Activated naive CD8-positive, alpha-beta T cell treated with anti-CD3 and anti-CD28 coated beads, Interleukin-2, amount 10 ng/mL, durations not matched to agents 7 days and 5 days (primary cell): ENCODE measurements at regions not wholly inside any gene's neighbourhood (a gene's known extent, or its start where the extent isn't known, plus 50 kb on each side); places are given as distances from the start of the nearest gene placed in this dataset.

Experiments used
- ATAC-seq: fragments of 150-1000 bp; cut with Tn5 transposase; one replicate; pipeline ENCODE4 v1.10.0; 2021; ENCODE audit warnings: low read depth, moderate library complexity
- POLR2A ChIA-PET: fragments of 350-600 bp; sonication (Branson Sonifier 250); formaldehyde crosslinking; loops from one replicate; lab custom pipeline; 2021; ENCODE audit warnings: antibody characterized with exemption; lab: Charles Lee
- DNase-seq: peaks from one replicate; pipeline ENCODE4 v3.0.0; 2021
- H3K27ac Mint-ChIP-seq: one replicate; pipeline ENCODE4 v1.8.0; 2022; ENCODE audit warnings: mild to moderate bottlenecking, mixed read lengths
- H3K27me3 Mint-ChIP-seq: one replicate; pipeline ENCODE4 v1.8.0; 2022; ENCODE audit warnings: mild to moderate bottlenecking, moderate library complexity, mixed read lengths
- H3K36me3 Mint-ChIP-seq: one replicate; pipeline ENCODE4 v1.8.0; 2021; ENCODE audit warnings: mild to moderate bottlenecking, mixed read lengths
- H3K4me1 Mint-ChIP-seq: one replicate; pipeline ENCODE4 v1.8.0; 2021; ENCODE audit warnings: mixed read lengths
- H3K4me3 Mint-ChIP-seq: one replicate; pipeline ENCODE4 v1.8.0; 2022; ENCODE audit warnings: mild to moderate bottlenecking, moderate library complexity, mixed read lengths
- H3K9me3 Mint-ChIP-seq: one replicate; pipeline ENCODE4 v1.8.0; 2021; ENCODE audit warnings: mixed read lengths

GRCh38 chr3:152079980-152080379, 188.7 kb upstream of the MBNL1 start:
- Mint-ChIP-seq H3K36me3 (peaks cover 2% of the 10 kb centered on the region), H3K27ac (no peak overlapping the region), H3K9me3 (peaks cover 10% of the 10 kb centered on the region), H3K27me3 (no peaks in the 10 kb centered on the region), H3K4me3 (no peak overlapping the region), H3K4me1 (no peaks in the 10 kb centered on the region)
- no peak for ATAC-seq
- POLR2A ChIA-PET = no interaction called here
- no peak for DNase-seq

- peaks cover 3% of the 10 kb centered on the region for H3K36me3 Mint-ChIP-seq
- peaks cover 10% of the 10 kb centered on the region for H3K9me3 Mint-ChIP-seq
- no peak overlapping the region for H3K27ac Mint-ChIP-seq
- no peaks in the 10 kb centered on the region for H3K4me1 Mint-ChIP-seq
- no peak for DNase-seq
- no peaks in the 10 kb centered on the region for H3K27me3 Mint-ChIP-seq
- POLR2A ChIA-PET = no interaction called here
- no peak for ATAC-seq
- no peak overlapping the region for H3K4me3 Mint-ChIP-seq
Measured at GRCh38 chr3:152083135-152083534, 185.6 kb upstream of the MBNL1 start.

- H3K27me3 Mint-ChIP-seq = peaks cover under 1% of the 10 kb centered on the region
- H3K9me3 Mint-ChIP-seq = peaks cover 4% of the 10 kb centered on the region
- peaks cover 2% of the 10 kb centered on the region for H3K36me3 Mint-ChIP-seq
- DNase-seq (no peak), ATAC-seq (no peak)
- POLR2A ChIA-PET = no interaction called here
- H3K27ac Mint-ChIP-seq = no peak overlapping the region
- no peak overlapping the region for H3K4me3 Mint-ChIP-seq
- no peaks in the 10 kb centered on the region for H3K4me1 Mint-ChIP-seq
Measured at GRCh38 chr3:152084441-152085158, 184.1 kb upstream of the MBNL1 start.

- POLR2A ChIA-PET = no interaction called here
- no peaks in the 10 kb centered on the region for H3K9me3 Mint-ChIP-seq
Measured at GRCh38 chr3:152087153-152087552, 181.6 kb upstream of the MBNL1 start.

GRCh38 chr3:152089528-152089927, 179.2 kb upstream of the MBNL1 start:
- POLR2A ChIA-PET = no interaction called here
- ATAC-seq (no peak), DNase-seq (no peak)
- Mint-ChIP-seq H3K36me3 (peaks cover 2% of the 10 kb centered on the region), H3K9me3 (no peaks in the 10 kb centered on the region), H3K27ac (no peak overlapping the region), H3K27me3 (peaks cover 7% of the 10 kb centered on the region), H3K4me1 (no peaks in the 10 kb centered on the region), H3K4me3 (no peak overlapping the region)

More at GRCh38 chr3:152087153-152087552, 181.6 kb upstream of the MBNL1 start:
- H3K4me1 Mint-ChIP-seq = no peaks in the 10 kb centered on the region
- no peak for ATAC-seq
- no peak overlapping the region for H3K4me3 Mint-ChIP-seq
- H3K27ac Mint-ChIP-seq = no peak overlapping the region
- H3K27me3 Mint-ChIP-seq = peaks cover 7% of the 10 kb centered on the region
- DNase-seq = no peak
- peaks cover 2% of the 10 kb centered on the region for H3K36me3 Mint-ChIP-seq

GRCh38 chr3:152091725-152092124, 177.0 kb upstream of the MBNL1 start:
- Mint-ChIP-seq H3K27ac (no peak overlapping the region), H3K36me3 (peaks cover 3% of the 10 kb centered on the region), H3K9me3 (peaks cover 2% of the 10 kb centered on the region), H3K4me3 (no peak overlapping the region), H3K27me3 (peaks cover 7% of the 10 kb centered on the region), H3K4me1 (no peaks in the 10 kb centered on the region)
- DNase-seq = no peak
- no peak for ATAC-seq
- POLR2A ChIA-PET = no interaction called here

- Mint-ChIP-seq H3K27me3 (peaks cover 7% of the 10 kb centered on the region), H3K4me3 (no peak overlapping the region), H3K9me3 (peaks cover 2% of the 10 kb centered on the region), H3K36me3 (peaks cover 3% of the 10 kb centered on the region), H3K4me1 (no peaks in the 10 kb centered on the region), H3K27ac (no peak overlapping the region)
- ATAC-seq (no peak), DNase-seq (no peak)
- POLR2A ChIA-PET = no interaction called here
Measured at GRCh38 chr3:152093901-152094300, 174.8 kb upstream of the MBNL1 start.

GRCh38 chr3:152094406-152094805, 174.3 kb upstream of the MBNL1 start:
- no peak overlapping the region for H3K4me3 Mint-ChIP-seq
- peaks cover 2% of the 10 kb centered on the region for H3K9me3 Mint-ChIP-seq
- POLR2A ChIA-PET = no interaction called here

GRCh38 chr3:152095472-152095871, 173.3 kb upstream of the MBNL1 start:
- Mint-ChIP-seq H3K9me3 (peaks cover 2% of the 10 kb centered on the region), H3K36me3 (peaks cover 3% of the 10 kb centered on the region), H3K4me1 (peaks cover 3% of the 10 kb centered on the region), H3K27me3 (peaks cover 3% of the 10 kb centered on the region), H3K27ac (no peak overlapping the region), H3K4me3 (no peak overlapping the region)
- ATAC-seq (no peak), DNase-seq (no peak)
- POLR2A ChIA-PET = no interaction called here

More at GRCh38 chr3:152094406-152094805, 174.3 kb upstream of the MBNL1 start:
- DNase-seq (no peak), ATAC-seq (no peak)
- H3K36me3 Mint-ChIP-seq = peaks cover 3% of the 10 kb centered on the region
- no peaks in the 10 kb centered on the region for H3K4me1 Mint-ChIP-seq
- H3K27me3 Mint-ChIP-seq = peaks cover 7% of the 10 kb centered on the region
- H3K27ac Mint-ChIP-seq = no peak overlapping the region

GRCh38 chr3:152096280-152096906, 172.3 kb upstream of the MBNL1 start:
- Mint-ChIP-seq H3K36me3 (peaks cover 3% of the 10 kb centered on the region), H3K27ac (no peak overlapping the region), H3K4me1 (peaks cover 8% of the 10 kb centered on the region), H3K4me3 (no peak overlapping the region), H3K9me3 (peaks cover 2% of the 10 kb centered on the region), H3K27me3 (no peaks in the 10 kb centered on the region)
- POLR2A ChIA-PET = no interaction called here
- ATAC-seq = no peak
- no peak for DNase-seq

- Mint-ChIP-seq H3K27ac (no peak overlapping the region), H3K9me3 (peaks cover 2% of the 10 kb centered on the region), H3K4me3 (no peak overlapping the region), H3K36me3 (peaks cover 3% of the 10 kb centered on the region), H3K27me3 (no peaks in the 10 kb centered on the region), H3K4me1 (peaks cover 8% of the 10 kb centered on the region)
- ATAC-seq (no peak), DNase-seq (no peak)
- POLR2A ChIA-PET = no interaction called here
Measured at GRCh38 chr3:152097120-152097519, 171.6 kb upstream of the MBNL1 start.

- peaks cover 3% of the 10 kb centered on the region for H3K36me3 Mint-ChIP-seq
- H3K27me3 Mint-ChIP-seq = no peaks in the 10 kb centered on the region
- peaks cover 2% of the 10 kb centered on the region for H3K9me3 Mint-ChIP-seq
- ATAC-seq (no peak), DNase-seq (no peak)
- no peak overlapping the region for H3K4me3 Mint-ChIP-seq
- H3K4me1 Mint-ChIP-seq = peaks cover 8% of the 10 kb centered on the region
- POLR2A ChIA-PET = no interaction called here
- H3K27ac Mint-ChIP-seq = no peak overlapping the region
Measured at GRCh38 chr3:152097770-152098169, 171.0 kb upstream of the MBNL1 start.

GRCh38 chr3:152100491-152101132, 168.1 kb upstream of the MBNL1 start:
- H3K27ac Mint-ChIP-seq = no peak overlapping the region
- H3K27me3 Mint-ChIP-seq = peaks cover 3% of the 10 kb centered on the region
- H3K9me3 Mint-ChIP-seq = peaks cover 4% of the 10 kb centered on the region
- POLR2A ChIA-PET = no interaction called here
- DNase-seq (no peak), ATAC-seq (peak; percentile 71)
- H3K36me3 Mint-ChIP-seq = peaks cover 3% of the 10 kb centered on the region
- no peak overlapping the region for H3K4me3 Mint-ChIP-seq
- peaks cover 8% of the 10 kb centered on the region for H3K4me1 Mint-ChIP-seq

GRCh38 chr3:152102410-152102809, 166.3 kb upstream of the MBNL1 start:
- DNase-seq (no peak), ATAC-seq (no peak)
- Mint-ChIP-seq H3K4me3 (no peak overlapping the region), H3K27me3 (peaks cover 5% of the 10 kb centered on the region), H3K27ac (no peak overlapping the region), H3K36me3 (no peaks in the 10 kb centered on the region), H3K9me3 (peaks cover 2% of the 10 kb centered on the region), H3K4me1 (peaks cover 8% of the 10 kb centered on the region)
- POLR2A ChIA-PET = no interaction called here
